HG03521 (cell line): ENCODE measurements at regions not wholly inside any gene's neighbourhood (a gene's known extent, or its start where the extent isn't known, plus 50 kb on each side); places are given as distances from the start of the nearest gene placed in this dataset.

Source experiments
- ATAC-seq: cut with Tn5 transposase; IDR thresholded peaks from one replicate; pipeline ENCODE4 v1.9.1; 2021; ENCODE audit warnings: mild to moderate bottlenecking, moderate library complexity; ENCODE audit not compliant: unreplicated experiment

- ATAC-seq: no peak
These were observed 51.0 kb upstream of the DSC1 start for GRCh38 chr18:31213641-31214040.

DNA sequence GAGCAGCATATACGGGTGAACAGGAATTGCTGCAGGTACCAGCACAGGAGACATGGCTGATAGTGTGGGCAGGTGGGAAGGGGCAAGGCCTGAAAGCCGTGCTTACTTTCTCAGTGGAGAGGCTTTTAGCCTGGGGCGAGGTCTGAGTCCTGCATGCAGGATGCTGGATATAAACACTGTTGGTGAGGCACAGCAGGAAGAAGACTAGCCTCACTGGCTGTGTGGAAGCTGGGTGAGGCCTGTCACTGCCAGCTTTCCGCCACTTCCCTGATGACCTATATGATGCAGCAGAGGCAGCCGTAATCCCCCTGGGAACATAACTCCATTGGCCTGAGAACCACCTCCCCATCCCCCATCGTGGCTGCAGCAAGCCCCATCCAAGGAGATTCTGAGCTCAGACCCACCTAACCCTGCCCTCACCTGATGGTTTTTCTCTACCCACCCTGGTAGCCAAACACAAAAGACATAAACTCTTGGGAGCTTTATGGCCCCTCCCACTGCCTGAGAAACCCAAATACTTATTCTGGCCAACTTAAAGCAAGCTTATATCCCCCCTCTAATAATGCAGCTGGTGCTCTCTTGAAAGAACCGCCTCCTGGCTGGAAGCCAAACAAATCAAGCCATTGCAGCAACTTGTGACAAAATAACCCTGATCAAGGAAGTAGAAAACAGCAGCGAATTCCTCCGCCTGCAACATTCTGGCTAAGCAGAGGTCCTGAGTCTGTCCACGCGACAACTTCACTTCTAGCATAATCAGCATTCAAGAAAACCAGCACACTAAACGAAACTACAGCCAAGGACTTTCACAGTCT lies 54.6 kb upstream of the DSC1 start:
- ATAC-seq: no peak

DNA sequence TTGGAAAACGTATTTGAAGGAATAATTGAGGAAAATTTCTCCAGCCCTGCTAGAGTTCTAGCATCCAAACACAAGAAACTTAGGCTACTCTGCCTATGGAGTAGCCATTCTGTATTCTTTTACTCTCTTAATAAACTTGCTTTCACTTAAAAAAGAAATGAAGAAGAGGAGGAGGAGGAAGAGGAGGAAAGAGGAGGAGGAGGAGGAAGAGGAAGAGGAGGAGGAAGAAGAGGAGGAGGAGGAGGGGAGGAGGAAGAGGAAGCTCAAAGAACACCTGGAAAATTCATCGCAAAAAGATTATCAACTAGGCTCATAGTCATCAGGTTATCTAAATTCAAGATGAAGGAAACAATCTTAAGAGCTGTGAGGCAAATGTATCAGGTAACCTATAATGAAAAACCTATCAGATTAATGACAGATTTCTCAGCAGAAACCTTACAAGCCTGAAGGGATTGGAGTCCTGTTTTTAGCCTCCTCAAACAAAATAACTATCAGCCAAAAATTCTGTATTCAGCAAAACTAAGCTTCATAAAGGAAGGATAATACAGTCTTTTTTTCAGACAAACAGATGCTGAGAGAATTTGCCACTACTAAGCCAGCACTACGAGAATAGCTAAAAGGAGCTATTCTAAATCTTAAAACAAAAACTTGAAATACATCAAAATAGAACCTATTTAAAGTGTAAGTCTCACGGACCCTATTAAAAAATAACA lies 56.2 kb upstream of the DSC1 start:
- ATAC-seq: no peak

DNA sequence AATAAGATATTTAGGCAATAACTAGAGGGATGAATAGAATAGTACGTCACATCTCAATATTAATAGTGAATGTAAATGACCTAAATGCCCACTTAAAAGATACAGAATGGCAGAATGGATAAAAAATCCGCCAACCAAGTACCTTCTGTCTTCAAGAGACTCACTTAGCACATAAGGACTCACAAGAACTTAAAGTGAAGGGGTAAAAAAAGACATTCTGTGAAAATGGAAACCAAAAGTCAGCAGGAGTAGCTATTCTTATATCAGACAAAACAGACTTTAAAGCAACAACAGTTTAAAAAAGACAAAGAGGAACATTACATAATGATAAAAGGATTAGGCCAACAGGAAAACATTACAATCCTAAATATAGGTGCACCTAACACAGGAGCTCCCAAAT lies 56.7 kb upstream of the DSC1 start:
- ATAC-seq: no peak

DNA sequence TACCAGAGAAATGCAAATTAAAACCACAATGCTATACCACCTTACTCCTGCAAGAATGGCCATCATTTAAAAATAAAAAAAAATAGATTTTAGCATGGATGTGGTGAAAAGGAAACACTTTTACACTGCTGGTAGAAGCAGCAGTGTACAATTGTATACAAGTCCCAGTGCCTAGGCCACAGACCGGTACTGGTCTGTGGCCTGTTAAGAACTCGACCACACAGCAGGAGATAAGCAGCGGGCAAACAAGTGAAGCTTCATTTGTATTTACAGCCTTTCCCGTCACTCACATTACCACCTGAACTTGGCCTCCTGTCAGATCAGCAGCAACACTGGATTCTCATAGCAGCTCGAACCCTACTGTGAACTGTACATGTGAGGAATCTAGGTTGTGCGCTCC lies 60.7 kb upstream of the DSC1 start:
- ATAC-seq: no peak

- no peak for ATAC-seq
These were observed 63.0 kb upstream of the DSC1 start for GRCh38 chr18:31225668-31226067.

DNA sequence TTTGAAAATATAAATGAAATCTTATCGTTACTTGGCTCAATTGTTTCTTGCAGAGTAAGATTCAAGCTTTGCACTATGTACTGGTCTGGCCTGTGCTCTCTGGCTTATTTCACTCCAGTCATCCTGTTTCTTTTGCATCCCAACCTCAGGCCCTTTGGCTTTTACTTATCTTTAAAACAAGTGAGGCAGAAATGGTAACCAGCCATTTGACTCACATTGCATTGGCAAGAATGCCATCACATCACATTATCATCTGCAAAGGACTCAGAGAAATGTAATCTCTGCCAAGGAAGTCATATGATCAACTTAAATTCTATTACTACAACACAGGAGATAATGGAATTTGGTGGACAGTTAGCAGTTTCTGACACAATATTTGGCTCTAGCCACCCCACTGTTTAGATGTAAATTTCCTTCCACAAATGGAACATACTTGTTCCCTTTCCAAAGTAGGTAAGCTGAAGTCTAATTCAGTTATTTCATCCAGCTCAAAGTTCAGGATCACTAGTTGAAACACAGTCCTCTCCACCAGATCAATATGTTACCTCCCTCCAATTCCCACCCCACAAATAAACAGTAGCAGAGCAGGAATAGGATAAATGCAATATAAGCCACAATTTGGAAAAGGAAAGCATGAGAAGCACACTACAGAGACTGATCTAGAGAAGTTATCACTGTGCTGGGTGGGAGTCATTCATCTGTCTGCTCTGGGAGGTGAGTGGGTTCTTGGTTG lies 65.0 kb upstream of the DSC1 start:
- no peak for ATAC-seq

- ATAC-seq: no peak
These were observed 67.2 kb upstream of the DSC1 start for GRCh38 chr18:31229829-31230228.

- ATAC-seq: peak; percentile 78
These were observed 67.8 kb upstream of the DSC1 start for GRCh38 chr18:31230495-31230894.

DNA sequence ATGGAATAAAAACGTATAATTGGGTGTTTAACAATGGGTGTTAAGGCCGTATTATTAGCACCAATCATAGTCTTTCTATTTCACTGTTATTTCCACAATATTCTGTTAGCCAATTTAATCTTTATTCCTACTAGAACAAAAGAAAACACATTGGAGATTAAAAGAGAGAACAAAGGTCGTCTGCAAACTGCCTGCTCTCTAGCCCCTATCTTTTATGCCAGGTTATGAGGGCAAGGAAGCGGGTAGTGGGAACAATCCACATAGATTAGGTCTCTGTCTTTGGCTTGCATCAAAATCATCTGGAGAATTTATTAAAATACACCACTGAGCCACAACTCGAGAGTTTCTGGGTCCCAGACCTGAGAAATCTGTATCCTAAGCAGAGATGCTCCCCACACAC lies 69.4 kb upstream of the DSC1 start:
- ATAC-seq: no peak

DNA sequence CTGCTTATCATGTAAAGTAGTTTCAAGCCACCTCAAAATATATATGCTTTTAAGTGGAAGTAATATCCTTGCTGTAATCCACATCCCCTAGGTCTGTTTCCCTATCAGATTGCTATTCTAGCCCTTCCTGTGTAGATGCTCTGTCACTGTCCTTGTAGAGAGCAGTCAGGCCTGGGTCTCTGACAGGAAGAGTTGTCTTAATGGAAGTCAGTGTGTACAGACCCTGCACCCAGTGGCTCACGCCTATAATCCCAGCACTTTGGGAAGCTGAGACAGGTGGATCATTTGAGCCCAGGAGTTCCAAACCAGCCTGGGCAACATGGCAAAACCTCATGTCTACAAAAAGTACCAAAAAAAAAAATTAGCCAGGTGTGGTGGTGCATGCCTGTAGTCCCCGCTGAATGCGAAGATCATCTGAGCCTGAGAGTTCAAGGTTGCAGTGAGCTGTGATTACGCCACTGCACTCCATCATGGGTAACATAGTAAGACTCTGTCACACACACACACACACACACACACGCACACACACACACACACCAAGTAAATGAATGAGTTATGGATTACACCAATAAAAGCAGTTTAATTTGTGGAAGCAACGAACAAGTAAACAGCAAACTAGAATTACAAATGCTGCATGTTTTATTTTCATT lies 70.2 kb upstream of the DSC1 start:
- no peak for ATAC-seq

DNA sequence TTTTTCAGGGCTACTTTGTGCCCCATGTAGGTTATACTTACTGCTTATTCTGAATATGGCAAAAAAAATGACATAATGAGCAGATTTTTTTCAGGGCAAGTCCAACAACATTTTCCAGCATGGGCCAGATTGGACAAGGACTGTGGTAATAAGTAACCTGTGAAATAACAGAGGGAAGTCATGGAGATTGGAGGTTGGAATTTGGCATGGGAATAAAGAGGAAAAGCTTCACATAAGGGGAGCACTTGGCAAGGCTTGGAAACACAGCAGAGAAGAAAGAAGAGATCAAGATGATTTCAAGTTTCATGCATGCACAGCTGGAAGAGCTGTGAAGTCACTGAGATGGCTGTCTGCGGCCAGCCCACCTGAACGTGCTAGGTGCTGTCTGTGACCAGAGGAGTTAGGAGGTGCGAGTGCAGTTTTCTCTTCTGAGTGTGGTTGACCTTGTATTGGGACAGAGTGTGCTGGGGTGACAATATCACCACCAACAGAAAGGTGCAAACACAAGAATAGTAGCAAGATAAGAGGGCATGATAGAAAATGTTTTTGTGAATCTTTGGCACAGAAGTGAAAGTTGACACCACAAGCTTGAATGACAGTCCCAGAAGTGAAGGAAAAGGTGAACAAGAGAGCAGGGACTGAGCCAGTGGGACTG lies 71.1 kb upstream of the DSC1 start:
- no peak for ATAC-seq

GRCh38 chr18:31235856-31236255 lies 73.2 kb upstream of the DSC1 start:
- no peak for ATAC-seq

- no peak for ATAC-seq
These were observed 74.5 kb upstream of the DSC1 start for GRCh38 chr18:31237142-31237541.

GRCh38 chr18:31241425-31241824 lies 76.5 kb upstream of the DSG1 start:
- no peak for ATAC-seq

DNA sequence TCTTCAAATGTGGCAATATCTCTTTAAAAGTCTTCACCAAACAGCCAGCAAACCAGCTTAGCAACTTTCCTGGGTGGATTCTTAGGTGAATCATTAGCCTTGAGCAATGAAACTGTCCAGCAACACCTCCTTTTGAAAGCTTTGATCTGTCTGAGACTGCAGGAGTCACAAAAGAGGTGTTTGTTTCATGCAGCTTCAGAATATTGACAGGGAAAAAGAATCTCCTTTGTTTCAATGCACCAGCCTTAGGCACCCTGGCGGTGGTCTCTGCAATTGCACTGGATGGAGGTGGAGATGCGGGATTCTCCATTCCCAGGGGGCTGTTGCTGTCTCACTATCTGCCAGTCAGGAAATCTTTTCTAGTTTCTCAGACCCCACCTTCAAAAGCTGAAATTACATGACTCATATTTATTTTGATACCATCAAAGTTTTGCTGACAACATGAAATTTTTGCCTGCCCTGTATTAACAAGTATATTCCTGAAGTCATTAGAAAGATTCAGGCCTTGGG lies 76.0 kb upstream of the DSG1 start:
- ATAC-seq: no peak

GRCh38 chr18:31243740-31244512 lies 74.0 kb upstream of the DSG1 start:
- ATAC-seq: no peak

GRCh38 chr18:31244771-31245394 lies 73.1 kb upstream of the DSG1 start:
- ATAC-seq: no peak

DNA sequence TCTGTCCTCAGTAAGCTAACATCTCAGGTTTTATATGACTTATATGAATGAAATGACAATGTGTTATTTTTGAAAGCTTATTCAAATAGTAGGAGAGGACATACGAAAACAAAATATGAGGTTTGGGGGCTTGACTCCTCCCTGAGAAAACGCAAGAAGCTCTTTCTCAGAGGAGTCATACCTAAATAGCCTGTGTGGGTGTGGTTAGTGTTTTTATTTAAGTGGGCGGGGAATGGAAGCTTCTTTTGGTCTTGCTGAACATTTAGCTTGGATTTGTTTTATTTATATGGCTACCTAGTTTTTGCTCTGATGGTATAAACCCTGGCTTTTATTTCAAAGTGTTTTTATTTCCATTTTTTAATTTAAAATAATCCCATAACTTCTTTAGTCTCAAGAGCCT lies 72.1 kb upstream of the DSG1 start:
- ATAC-seq: no peak
